OCI-LY3 (cell line): ENCODE measurements at regions not wholly inside any gene's neighbourhood (a gene's known extent, or its start where the extent isn't known, plus 50 kb on each side); places are given as distances from the start of the nearest gene placed in this dataset.

Source experiments
- H2AFZ ChIP-seq: fragments of 200-600, 300-600 bp; shearing (Covaris generic); 2 replicates; pipeline ENCODE4 v1.6.0; 2014; ENCODE audit warnings: antibody characterized with exemption, low read depth, low read length
- H3K27ac ChIP-seq: fragments of 200-600, 300-600 bp; sonication (generic); 2 replicates; pipeline ENCODE4 v1.5.1; 2014; ENCODE audit warnings: mild to moderate bottlenecking, low read length, moderate library complexity, mixed read lengths
- H3K27me3 ChIP-seq: fragments of 200-600, 300-600 bp; sonication (generic); 2 replicates; pipeline ENCODE4 v1.6.1; 2014; ENCODE audit warnings: low read depth, low read length, mixed read lengths
- H3K36me3 ChIP-seq: fragments of 200-600, 300-600 bp; sonication (generic); replicated peaks from 2 replicates; pipeline ENCODE3; 2014; ENCODE audit warnings: low read depth, low read length, mixed read lengths
- H3K4me1 ChIP-seq: fragments of 300-600, 200-600 bp; sonication (generic); 2 replicates; pipeline ENCODE4 v1.6.1; 2014; ENCODE audit warnings: low read length, mixed read lengths
- H3K4me2 ChIP-seq: fragments of 200-600, 300-600 bp; sonication (generic); 2 replicates; pipeline ENCODE4 v1.6.1; 2014; ENCODE audit warnings: low read length, mixed read lengths
- H3K4me3 ChIP-seq: fragments of 300-600, 200-600 bp; sonication (generic); 2 replicates; pipeline ENCODE4 v1.5.1; 2014; ENCODE audit warnings: antibody characterized with exemption, mild to moderate bottlenecking, low read length, moderate library complexity
- H3K79me2 ChIP-seq: fragments of 300-600, 200-600 bp; shearing (Covaris generic); 2 replicates; pipeline ENCODE4 v1.6.1; 2014; ENCODE audit warnings: mild to moderate bottlenecking, low read length, mixed read lengths
- H3K9ac ChIP-seq: fragments of 300-600, 200-600 bp; shearing (Covaris generic); 2 replicates; pipeline ENCODE4 v1.6.0; 2014; ENCODE audit warnings: mild to moderate bottlenecking, low read length, moderate library complexity
- H3K9me3 ChIP-seq: fragments of 200-600, 300-600 bp; shearing (Covaris generic); 2 replicates; pipeline ENCODE4 v1.6.1; 2014; ENCODE audit warnings: low read length, mixed read lengths; ENCODE audit not compliant: insufficient read depth
- H4K20me1 ChIP-seq: fragments of 200-600, 300-600 bp; sonication (generic); 2 replicates; pipeline ENCODE4 v1.6.1; 2016; ENCODE audit warnings: low read length, mixed read lengths; ENCODE audit not compliant: insufficient read depth
- CTCF ChIP-seq: fragments of 200-600, 300-600 bp; sonication (generic); IDR thresholded peaks from 2 replicates; pipeline ENCODE4 v1.5.1; 2014; ENCODE audit warnings: antibody characterized with exemption, low read length, low read depth
- EZH2phosphoT487 ChIP-seq: fragments of 200-600 bp; shearing (Covaris generic); IDR thresholded peaks from 2 replicates; pipeline ENCODE4 v1.6.1; 2018; ENCODE audit warnings: antibody characterized with exemption, mixed run types, low read depth

DNA sequence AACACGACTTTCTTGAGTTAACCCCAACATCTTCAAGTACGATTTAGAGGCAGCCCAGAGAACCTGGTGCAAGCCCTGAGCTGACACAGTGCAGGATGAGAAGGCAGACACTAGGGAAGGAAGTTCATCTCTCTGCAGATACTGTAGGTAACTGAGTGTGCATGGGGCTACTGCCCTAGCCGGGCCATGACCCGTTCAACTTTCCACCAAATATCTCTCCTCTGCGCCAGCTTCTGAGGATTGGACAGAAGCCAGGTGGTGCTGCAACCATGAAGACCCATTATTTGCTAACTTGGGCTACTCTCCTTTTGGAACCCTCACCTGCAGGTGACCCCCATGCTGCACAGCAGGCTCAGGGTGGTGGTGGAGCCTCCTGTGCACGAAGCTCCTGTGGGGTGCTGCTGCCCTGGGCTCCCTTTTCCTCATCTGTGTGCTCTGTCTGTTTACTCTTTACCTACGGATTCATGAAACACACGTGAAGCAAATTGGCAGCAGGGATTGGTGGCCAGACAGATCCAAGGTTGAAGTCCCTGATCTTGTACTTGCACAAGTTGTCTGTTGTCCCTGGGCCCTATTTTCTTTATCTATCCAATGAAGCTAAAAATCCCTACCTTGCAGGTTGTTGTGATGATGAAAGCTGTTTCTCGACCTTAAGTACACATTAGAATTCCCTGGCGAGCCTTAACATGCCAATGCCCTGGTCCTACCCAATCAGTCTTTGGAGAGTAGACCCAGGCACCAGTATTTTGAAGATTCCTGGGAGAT lies 227.8 kb downstream of the LACC1 start:
- Histone ChIP-seq H3K4me3 (no peak overlapping the region), H3K9me3 (no peaks in the 10 kb centered on the region), H3K27ac (no peak overlapping the region), H3K4me2 (no peak overlapping the region), H3K27me3 (peaks cover 63% of the 10 kb centered on the region), H3K9ac (no peak overlapping the region), H2AFZ (no peak overlapping the region), H3K36me3 (no peaks in the 10 kb centered on the region), H3K4me1 (no peaks in the 10 kb centered on the region), H4K20me1 (no peaks in the 10 kb centered on the region), H3K79me2 (no peaks in the 10 kb centered on the region)
- TF ChIP-seq EZH2phosphoT487: no peak
- no peak for TF ChIP-seq CTCF

GRCh38 chr13:44108331-44108858 lies 228.7 kb downstream of the LACC1 start:
- H3K27me3 ChIP-seq: peaks cover 56% of the 10 kb centered on the region

GRCh38 chr13:44110091-44110621 lies 230.5 kb downstream of the LACC1 start:
- H3K27ac ChIP-seq: no peak overlapping the region
- H3K27me3 ChIP-seq: peaks cover 41% of the 10 kb centered on the region
- H3K4me3 ChIP-seq: no peak overlapping the region
- H3K4me1 ChIP-seq: no peaks in the 10 kb centered on the region
- no peaks in the 10 kb centered on the region for H3K79me2 ChIP-seq
- no peak for TF ChIP-seq EZH2phosphoT487
- TF ChIP-seq CTCF: no peak
- no peaks in the 10 kb centered on the region for H3K36me3 ChIP-seq
- no peak overlapping the region for H3K9ac ChIP-seq
- no peaks in the 10 kb centered on the region for H4K20me1 ChIP-seq
- H3K4me2 ChIP-seq: no peak overlapping the region
- no peak overlapping the region for H2AFZ ChIP-seq
- no peaks in the 10 kb centered on the region for H3K9me3 ChIP-seq

More at GRCh38 chr13:44108331-44108858, 228.7 kb downstream of the LACC1 start:
- no peak overlapping the region for H3K4me3 ChIP-seq
- H3K79me2 ChIP-seq: no peaks in the 10 kb centered on the region
- H3K4me1 ChIP-seq: no peaks in the 10 kb centered on the region
- H3K9ac ChIP-seq: no peak overlapping the region
- no peaks in the 10 kb centered on the region for H3K9me3 ChIP-seq
- H3K36me3 ChIP-seq: no peaks in the 10 kb centered on the region
- TF ChIP-seq CTCF (no peak), EZH2phosphoT487 (no peak)
- no peak overlapping the region for H2AFZ ChIP-seq
- no peak overlapping the region for H3K27ac ChIP-seq
- H3K4me2 ChIP-seq: no peak overlapping the region
- H4K20me1 ChIP-seq: no peaks in the 10 kb centered on the region

DNA sequence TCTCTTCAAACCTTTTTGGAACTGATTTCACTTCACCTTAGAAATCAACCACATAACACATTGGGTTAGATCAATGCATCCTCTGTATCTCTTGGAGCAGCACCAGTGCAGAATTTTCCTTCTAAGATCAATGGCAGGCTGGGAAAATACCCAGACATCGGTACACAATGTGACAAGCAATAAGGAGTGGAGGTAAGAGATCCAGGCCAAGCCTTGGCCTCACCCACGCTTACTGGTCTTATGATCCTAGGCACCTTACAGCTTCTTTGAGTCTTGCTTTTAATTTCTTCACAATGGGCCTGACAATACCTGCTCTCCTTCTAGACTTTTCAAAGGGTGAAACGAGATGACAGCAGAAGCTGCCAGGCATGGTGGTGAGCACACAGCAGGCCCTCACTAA lies 232.0 kb downstream of the LACC1 start:
- no peak for TF ChIP-seq CTCF
- H3K27me3 ChIP-seq: peaks cover 33% of the 10 kb centered on the region
- no peak overlapping the region for H3K4me3 ChIP-seq
- no peak overlapping the region for H2AFZ ChIP-seq
- no peaks in the 10 kb centered on the region for H4K20me1 ChIP-seq
- H3K9ac ChIP-seq: no peak overlapping the region
- H3K79me2 ChIP-seq: no peaks in the 10 kb centered on the region
- no peak overlapping the region for H3K27ac ChIP-seq
- H3K9me3 ChIP-seq: no peaks in the 10 kb centered on the region
- no peaks in the 10 kb centered on the region for H3K36me3 ChIP-seq
- no peak overlapping the region for H3K4me2 ChIP-seq
- H3K4me1 ChIP-seq: no peaks in the 10 kb centered on the region
